ENCODE measurements at regions not wholly inside any gene's neighbourhood (a gene's known extent, or its start where the extent isn't known, plus 50 kb on each side); places are given as distances from the start of the nearest gene placed in this dataset.

DNA sequence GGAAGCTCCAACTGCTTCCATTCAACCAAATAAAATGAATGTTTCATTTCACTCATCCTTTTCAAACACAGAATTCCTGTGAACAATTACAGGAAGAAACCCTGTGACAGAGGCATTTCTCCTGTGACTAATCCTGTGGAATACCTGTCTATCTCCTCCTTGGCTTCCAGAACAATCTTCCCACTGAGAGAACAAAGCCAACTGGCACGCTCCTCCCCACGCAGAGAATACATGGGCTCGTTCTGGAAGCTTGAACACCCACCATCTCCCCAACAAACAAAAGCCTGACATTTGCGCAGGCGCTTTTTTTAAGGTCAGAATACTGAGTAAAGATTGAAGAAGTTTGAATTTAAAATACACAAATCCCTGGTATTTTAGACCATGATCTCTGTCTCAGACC is 104.7 kb upstream of the SLC66A3 start:
- DNase-seq, result no peak

DNA sequence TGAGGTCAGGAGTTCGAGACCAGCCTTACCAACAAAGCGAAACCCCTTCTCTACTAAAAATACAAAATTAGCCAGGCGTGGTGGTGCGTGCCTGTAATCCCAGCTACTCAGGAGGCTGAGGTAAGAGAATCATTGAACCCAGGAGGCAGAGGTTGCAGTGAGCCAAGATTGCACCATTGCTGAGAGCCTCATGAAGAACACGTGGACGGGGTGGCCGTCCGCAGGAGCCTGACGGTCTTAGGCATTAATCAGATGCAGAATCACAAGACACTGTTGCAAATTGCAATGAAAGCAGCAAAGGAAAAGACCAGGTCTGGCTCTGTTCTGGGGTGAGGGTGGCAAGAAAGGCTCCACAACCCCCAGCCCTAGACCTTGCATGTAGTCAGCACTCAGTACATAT is 104.0 kb upstream of the SLC66A3 start:
- no peak for DNase-seq

DNA sequence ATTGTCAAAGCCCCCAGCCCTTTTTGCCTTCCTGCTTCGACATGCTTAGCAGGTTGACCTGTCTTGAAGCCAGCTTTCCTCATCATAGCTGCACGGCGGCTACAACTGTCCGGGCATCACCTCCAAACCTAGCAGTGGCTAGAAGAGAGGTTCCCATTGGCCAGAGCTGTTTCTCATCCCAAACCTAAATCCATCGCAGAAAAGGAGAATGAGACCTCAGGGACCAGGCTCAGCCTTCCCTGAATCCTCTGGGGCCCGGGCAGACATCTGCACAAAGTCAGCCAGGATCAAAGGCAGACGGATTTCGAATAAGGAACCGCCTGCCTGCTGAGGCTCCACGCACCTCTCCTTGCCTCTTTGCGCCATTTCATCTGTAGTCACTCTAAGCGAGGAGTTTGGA is 101.7 kb upstream of the SLC66A3 start:
- no peak for DNase-seq

DNA sequence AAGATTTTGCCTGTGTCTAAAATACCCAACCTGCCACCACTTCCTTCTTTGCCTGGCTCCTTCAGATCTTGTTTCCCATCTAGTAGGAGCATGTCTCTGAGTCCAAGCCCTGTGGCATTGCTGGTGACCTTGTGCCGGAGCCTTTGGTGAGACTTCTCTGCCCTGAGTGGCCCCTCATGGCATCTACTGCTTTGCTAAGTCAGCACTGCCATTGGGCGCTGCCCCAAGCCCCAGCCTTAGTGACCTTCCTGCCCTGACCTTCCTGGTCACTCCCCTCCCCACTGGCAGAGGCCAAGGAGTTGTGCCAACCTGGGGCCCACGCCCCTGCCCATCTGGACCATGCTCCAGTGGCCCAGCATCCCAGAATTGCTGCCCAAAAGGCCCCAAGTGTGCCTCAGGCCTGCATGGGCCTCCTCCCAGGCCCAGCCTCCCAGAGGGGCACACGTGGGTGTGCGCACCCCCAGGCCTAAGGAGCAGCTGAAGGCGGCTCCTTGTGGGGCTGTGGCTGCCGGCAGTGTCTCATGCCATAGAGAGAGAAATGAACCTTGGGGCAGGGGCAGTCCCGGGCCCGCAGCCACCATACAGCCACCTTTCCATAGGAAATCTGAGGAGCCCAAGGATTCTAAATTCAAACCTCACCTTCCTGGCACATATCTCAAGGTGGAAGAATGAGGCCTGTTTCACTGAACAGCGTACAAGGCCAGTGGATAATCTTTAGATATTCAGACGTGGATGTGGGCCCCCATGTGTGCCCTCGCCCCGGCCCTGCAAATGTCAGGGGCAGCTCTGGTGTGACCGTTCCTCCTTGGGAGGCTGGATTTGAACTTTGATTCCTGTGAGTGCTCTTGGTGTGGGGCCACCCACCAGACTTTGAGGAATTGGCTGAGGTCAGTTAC is 100.2 kb upstream of the SLC66A3 start:
- no peak for DNase-seq

DNA sequence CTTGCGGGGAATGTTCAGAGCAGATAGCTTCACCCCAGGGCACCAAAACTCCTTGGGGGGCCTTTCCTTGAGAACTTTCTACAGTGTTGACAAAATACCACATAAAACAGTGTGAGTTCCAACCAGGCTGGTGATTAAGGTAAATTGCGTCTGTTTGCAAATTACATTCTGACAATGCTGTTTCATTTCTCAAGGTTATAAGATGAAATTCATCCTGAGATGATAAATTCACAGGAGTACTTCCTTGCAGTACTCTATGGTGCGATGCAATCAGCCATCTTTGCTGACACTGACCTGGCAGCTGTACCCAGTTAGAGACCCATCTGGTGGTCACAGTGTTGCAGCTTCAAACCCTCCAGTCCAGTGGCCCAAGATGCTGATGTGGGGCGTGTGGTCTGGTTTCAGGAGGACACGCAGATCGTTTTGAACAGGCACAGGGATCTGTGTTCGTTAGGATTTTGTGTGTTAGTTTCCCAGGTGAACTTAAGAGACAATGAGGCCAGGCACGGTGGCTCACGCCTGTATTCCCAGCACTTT is 99.5 kb upstream of the SLC66A3 start:
- DNase-seq, result no peak

DNA sequence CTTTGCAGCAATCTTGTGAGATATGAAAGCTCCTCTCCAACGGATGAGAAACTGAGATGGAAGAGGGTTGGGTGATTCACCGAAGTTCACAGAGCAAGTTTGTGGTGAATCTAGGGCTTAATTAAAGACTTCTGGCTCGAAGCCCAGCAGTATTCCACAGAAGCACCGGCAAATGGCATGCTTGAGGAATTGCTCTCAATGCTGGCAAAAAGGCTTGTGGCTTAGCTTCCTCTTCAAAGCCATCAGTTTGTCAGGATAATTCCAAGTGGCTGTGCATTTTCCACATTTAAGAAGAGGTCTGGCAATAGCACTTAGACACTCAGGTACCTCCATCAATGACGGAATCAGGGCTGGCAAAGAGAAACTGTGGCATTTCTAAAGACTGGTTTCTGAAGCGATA is 98.7 kb upstream of the SLC66A3 start:
- no peak for DNase-seq

DNA sequence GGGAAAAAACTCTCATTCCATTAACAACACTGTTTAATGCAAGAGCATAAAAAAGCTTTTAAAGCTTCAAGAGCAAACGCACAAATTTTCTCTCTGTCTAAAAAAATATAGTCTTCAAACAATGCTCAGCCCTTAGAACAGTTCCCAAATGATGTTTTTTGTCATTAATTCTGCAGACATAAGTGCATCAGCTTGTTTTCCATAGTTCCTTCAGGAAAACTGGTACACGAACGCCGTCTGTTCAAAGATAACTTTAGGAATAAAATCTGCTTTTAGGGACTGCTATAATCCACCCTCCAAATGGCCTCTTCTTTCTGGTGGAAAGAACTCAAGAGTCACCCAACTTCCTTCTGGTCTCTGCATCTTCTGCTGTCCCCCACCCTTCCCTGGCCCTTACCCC is 98.2 kb upstream of the SLC66A3 start:
- no peak for DNase-seq

DNA sequence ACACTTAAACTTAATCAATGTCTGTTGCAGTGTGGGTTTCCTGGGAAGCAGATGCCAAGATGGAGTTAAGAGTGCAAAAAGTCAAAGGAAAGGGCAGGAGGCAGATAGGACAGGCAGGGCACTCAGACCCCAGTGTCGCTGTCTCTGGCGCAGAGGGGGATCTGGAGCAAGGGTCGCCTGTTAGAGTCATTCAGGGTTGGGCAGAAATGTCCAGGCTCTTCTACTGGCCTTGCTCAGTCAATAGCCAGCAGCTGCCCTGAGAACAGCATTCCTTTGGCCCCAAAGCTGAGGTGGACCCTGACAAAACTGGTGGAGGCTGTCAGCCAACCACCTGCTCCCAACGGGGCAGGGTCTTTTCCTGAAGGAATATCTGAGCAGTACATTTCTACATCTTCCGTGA is 97.1 kb upstream of the SLC66A3 start:
- no peak for DNase-seq

DNA sequence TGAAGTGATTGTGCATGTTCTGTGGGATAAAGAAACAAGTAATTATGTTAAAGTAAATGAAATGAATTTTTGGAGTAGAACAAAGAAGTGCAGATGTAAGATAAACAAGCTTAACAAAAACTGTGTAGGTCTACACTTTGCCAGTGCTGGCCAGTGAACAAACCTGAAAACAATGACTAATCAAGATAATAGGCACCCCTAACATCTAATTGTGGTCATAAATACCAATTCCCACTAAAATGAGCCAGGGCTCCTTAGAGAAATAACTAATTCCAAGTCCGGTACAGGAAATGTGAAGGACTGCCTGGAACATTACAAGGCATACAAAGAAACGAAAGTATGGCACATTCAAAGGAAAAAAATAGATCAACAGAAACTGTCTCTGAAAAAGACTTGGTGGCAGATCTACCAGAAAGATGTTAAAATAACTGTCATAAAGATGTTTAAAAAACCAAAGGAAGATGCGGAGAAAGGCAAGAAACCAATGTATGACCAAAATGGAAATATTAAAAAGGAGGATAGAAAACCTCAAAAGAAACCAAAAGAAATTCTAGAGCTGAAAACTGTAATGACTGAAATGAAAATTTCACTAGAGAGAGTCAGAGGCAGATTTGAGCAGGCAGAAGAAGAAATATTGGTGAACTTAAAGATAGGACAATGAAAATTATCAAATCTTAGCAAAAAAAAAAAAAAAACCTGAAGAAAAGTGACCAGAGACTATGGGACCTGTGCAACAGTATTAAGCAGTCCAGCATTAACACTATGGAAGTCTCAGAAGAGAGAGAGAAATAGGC is 94.7 kb upstream of the SLC66A3 start:
- DNase-seq, result no peak

DNA sequence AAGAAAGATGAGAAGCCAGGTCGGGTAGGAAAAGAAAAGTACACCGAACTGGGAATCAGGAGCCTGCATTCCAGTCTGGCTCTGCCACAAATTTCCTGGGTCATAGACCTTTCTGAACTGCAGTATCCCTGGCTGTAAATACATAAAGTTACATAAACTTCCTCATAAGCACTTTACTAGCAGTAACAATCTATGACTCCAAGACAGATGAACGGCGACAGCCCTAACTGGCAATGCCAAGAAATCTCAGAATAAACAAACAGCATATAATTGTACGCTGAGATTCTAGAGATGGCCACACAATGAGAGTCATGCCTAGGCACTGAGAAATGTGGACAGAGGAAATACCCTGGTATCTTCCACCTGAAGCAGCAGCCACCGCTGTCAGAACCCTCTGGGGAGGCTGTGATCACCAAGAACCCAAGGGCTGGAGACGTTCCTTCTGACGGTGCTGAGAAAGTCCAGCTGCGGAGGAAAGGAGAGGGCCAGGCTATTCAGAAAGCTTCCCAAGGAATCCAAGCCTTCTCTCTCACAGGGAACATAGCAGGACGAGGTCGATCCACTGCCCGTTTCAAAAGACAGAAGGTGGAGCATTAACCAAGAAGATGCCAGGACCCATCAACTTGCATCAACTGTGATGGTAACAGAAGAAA is 89.3 kb upstream of the SLC66A3 start:
- DNase-seq, result no peak

DNA sequence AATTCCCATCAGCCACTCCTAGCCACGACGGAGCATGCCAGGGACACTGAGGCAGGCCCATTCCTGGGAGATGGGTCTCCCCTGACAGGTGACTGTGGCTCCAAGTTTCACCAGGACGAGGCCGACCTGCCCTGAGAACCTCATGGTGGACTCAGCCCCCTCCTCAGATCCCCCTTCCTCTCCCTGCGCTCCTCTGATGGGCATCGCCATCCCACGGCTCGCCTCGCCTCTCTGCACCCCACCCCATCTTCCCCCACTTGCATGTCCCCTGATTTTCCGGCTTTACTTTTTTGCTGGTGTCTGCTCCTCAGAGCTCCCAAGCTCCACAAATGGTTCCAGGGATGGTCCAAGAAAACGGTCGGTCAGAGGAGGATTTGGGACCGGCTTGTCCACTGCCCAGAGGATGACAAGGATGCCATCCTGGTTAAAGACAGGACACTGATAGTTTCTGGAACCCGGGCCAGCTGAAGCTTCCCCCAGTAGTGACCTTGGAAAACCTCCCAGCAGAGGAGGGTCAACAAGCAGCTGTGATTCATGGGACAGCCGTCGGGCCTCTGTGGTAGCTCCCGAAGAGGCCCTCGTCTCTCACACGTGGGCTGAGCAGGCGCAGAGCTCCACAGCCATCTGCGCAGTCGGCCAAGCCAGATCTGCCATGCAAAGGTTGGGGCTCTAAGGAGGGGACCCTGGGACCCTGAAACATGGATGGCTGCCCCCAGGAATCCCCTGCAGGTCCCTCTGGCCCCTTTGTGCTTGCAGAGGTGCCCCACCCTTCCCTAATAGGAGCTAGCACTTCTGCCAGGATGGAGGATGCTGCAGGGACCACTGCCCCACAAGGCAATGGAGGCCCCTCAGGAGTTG is 87.8 kb upstream of the SLC66A3 start:
- no peak for DNase-seq

DNA sequence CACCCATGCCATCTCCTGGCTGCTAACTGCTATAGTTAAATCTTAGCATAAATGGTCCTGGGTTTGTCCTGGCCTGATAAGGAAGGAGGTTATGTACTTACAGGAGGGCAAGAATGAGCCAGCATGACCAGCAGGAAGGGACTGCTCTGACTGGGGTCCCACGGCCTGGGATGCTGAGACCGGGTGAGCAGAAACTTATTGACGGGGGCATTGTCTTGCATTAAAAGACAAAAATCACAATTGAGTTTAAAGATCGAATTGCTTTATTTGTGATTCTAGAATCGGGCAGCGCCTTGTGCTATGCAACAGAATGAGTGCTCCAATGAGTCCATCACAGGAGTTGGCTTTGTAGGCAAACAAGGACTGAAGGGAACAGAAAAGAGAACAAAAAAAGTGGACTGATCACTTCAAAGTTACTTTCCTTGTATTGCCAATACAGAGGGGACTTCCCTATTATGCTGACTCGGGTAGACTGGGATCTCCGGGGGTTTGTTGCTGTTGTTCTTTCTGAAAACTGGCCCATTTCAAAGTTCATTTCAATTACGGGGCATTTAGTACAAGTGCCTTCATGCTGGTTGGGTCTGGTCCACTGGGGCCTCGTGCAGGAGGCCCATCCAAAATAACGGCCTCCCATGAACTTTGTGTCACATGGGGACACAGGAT is 87.1 kb upstream of the SLC66A3 start:
- no peak for DNase-seq

DNA sequence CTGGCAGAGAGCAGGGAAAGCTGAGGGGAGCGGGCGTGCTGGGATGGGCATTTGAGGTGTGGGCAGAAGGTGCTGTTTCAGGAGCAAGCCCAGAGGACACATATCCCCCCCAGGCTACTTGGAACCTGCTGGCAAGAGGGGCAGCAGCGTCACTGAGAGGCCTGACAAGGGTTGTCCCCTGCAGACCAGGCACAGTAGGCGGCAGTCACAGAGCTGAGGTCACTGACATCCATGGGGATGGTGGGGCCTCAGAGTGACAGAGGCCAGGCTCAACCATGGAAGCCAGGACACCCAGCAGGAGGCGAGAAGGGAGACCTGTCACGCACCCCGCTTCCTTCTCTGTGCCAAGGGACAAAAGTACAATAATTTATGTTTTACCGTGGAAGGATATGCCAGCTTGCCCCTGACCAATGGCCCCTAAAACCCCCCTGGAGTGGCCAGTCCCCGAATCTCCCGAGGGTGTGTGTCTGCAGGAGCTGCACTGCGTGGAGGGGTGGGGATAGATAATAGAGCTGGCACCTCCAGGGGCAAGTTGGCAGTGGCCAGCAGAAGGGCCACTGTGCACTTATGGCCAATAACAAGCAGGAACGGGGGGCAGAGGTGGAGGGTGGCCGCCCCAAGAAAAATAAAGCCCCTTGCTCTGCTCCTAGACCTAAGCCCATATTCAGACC is 86.3 kb upstream of the SLC66A3 start:
- no peak for DNase-seq

DNA sequence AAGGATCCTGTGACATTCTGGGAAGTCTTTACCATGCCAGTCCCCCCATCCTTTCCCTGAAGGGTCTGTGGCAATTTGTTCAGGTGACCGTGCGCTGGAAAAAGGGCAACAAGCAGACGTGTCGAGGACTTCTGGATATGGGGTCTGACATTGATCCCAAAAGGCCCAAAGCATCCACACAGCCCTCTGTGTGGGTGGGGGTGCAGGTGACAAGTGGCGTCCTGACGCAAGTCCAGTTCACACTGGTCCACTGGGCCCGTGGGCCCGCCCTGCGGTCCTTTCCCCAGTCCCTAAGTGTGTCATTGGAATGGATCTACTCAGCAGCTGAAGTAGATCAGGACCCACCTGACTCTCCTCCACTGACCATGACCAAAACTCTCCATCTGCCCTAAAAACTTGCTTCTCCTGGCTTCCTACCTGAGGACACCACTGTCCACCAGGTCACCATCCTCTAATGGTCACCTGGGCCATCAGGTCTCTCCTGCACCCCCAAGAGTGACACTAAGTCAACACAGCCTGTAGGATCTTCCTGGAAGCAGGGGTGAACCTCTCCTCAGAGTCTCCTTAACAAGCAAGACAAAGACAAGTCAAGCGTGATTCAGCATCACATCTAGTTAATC is 85.6 kb upstream of the SLC66A3 start:
- no peak for DNase-seq

DNA sequence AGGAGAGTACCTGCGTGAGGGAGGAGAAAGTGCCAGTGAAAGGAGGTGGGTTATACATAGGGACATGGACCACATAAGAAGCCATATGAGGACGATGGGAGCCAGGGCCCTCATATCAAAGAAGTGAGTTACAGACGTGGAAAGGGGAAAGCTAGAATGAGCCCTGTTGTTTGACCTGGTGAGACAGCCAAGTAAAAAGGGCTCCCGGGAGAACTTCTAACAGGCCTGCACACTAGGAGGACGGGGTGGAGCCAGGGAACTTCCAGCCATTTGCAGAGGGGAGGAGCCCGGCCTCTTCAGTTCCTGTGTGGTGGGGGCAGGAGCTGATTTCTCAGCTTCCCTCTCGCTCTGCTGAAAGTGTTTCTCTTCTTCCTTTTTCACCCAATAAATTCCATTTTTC is 84.1 kb upstream of the SLC66A3 start:
- peak; percentile 12 for DNase-seq

DNA sequence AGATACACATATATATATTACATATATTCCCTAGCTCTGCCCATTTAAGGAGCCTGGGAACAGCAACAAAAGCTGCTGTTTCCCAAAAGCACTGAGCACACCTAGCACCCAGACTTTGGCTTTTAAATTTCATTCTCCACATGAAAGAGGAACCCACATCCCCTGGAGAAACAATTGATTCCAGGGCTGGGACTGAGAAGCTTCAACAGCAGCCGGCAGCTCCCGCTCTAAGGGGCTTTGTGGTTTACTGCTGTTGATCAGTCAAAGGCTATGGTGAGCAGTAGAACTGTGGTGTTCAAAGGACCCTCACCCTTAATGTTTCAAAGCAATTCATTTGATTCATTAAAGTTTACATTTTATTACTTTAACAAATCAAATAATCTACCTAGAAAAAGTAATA is 83.3 kb upstream of the SLC66A3 start:
- DNase-seq, result no peak

DNA sequence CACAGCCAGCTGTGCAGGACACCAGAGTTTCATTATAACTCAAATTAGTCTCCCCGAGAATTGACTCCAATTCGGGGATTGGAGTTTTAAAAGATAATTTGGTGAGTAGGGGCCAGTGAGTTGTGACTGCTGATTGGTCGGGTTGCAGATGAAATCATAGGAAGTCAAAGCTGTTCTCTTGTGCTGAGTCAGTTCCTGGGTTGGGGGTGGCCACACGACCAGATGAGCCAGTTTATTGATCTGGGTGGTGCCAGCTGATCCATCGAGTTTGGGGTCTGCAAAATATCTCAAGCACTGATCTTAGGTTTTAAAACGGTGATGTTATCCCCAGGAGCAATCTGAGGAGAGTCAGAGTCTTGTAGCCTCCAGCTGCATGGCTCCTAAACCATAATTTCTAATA is 82.7 kb upstream of the SLC66A3 start:
- DNase-seq, result no peak

DNA sequence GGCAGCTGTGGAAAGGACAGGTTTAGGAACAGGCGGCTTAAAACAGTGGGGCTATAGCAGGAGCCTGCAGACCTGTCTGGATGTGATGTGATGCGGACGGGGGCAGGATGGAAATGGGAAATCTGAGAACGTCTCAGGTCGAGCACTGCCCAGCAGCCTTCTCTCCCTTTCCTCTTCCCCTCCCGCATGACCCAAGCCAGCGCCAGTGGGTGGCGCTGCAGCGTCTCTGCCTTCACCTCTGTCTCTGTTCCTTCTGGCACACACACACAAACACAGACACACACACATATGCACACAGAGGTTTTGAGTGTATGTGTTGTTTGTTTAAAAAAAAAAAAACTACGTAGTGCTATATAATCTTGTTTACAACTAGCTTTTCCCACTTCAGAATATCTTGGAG is 82.0 kb upstream of the SLC66A3 start:
- no peak for DNase-seq

DNA sequence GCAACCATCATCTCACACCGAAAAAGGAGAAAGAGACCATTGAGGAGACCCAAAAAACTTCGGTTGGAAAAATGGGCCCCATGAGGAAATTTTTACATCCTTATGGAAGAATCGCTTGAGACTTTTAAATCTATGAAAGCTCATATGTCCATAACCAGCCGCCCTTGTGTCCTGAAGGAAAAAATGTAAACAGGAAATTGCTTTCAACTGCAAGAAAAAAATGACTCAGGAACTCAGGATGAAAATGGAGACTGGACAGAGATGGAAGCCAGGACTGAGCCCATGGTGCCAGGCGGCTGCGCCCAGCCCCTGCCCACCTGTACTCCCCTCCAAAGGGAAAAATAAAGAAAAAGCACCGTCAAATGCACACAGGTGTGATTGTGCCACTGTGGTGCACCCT is 81.5 kb upstream of the SLC66A3 start:
- DNase-seq, result no peak

DNA sequence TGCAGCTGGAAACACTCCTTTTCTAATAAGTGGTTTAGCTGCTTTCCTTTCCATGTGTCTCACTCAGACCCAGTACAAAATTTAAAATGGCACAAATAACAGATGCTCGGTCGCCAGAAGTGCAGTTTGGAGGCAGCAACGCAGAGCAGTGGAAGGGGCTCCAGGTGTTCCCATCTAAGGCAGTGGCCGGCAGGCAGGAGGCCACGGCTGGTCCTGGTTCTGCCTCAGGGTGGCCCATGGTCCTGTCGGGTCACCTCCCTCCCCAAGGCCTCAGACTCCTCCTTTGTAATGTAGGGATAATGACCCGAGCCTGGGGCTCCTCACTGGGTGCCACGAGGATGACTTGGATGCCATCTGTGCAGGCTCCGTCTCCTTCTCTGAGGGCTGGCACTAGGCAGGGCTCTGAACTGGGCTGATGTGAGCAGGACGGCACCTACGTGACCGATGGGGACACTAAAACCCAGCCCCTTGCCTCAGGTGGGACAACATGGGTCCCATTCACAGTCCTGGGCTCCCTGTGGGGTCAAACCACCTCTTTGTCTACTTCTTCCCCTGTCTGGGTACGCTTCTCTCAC is 80.9 kb upstream of the SLC66A3 start:
- no peak for DNase-seq

DNA sequence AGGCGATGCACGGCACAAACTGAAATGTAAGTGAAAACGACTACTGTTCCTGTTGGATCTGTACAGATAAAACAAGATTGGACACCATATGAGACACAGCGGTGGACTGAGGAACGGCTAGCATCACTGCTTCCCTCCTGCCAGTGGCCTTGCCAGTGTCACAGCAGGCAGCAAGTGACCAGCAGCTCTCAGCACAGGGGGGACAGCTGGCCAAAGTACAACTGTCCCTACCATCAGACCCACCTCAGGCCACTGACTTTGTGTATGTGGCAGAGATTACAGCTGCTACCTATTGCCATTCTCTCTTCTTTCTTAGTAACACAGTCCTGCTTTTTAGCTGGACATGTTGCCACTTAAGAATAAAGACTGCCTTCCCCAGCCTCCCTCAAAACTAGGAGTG is 80.0 kb upstream of the SLC66A3 start:
- DNase-seq, result no peak

Data from activated naive CD4-positive, alpha-beta T cell treated with Interleukin-2 at 50 U/mL for 16 hours (primary cell).